ENCODE measurements at regions not wholly inside any gene's neighbourhood (a gene's known extent, or its start where the extent isn't known, plus 50 kb on each side); places are given as distances from the start of the nearest gene placed in this dataset.

GRCh38 chr4:187477224-187477623 lies 518.3 kb upstream of the ZFP42 start:
- Histone ChIP-seq H3F3A (ENCODE audit: low read depth) (no peaks in the 10 kb centered on the region), H3K9me3 (ENCODE audit: low read depth) (no peaks in the 10 kb centered on the region), H3K79me2 (ENCODE audit: low read depth) (no peaks in the 10 kb centered on the region), H2AFZ (replicated peaks) (no peak overlapping the region), H3K4me2 (no peak overlapping the region), H3K4me1 (no peaks in the 10 kb centered on the region), H3K27ac (no peak overlapping the region), H3K4me3 (no peak overlapping the region), H3K9ac (no peak overlapping the region), H3K36me3 (no peaks in the 10 kb centered on the region), H4K20me1 (ENCODE audit: low read depth) (no peaks in the 10 kb centered on the region), H3K27me3 (no peaks in the 10 kb centered on the region)
- Mint-ChIP-seq H3K27ac (no peak overlapping the region), H3K36me3 (no peaks in the 10 kb centered on the region), H3K9me3 (peaks cover 3% of the 10 kb centered on the region), H3K4me1 (no peaks in the 10 kb centered on the region), H3K27me3 (ENCODE audit: insufficient read depth, low read depth) (no peaks in the 10 kb centered on the region), H3K4me3 (no peak overlapping the region)
- no peak for DNase-seq (ENCODE audit: low spot score)
- TF ChIP-seq EZH2phosphoT487 (IDR thresholded peaks at IDR 0.05) (no peak), EZH2 (IDR thresholded peaks at IDR 0.05) (no peak)
- TF ChIP-seq, protein P1, sequence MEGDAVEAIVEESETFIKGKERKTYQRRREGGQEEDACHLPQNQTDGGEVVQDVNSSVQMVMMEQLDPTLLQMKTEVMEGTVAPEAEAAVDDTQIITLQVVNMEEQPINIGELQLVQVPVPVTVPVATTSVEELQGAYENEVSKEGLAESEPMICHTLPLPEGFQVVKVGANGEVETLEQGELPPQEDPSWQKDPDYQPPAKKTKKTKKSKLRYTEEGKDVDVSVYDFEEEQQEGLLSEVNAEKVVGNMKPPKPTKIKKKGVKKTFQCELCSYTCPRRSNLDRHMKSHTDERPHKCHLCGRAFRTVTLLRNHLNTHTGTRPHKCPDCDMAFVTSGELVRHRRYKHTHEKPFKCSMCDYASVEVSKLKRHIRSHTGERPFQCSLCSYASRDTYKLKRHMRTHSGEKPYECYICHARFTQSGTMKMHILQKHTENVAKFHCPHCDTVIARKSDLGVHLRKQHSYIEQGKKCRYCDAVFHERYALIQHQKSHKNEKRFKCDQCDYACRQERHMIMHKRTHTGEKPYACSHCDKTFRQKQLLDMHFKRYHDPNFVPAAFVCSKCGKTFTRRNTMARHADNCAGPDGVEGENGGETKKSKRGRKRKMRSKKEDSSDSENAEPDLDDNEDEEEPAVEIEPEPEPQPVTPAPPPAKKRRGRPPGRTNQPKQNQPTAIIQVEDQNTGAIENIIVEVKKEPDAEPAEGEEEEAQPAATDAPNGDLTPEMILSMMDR (IDR thresholded peaks at IDR 0.05): no peak

DNA sequence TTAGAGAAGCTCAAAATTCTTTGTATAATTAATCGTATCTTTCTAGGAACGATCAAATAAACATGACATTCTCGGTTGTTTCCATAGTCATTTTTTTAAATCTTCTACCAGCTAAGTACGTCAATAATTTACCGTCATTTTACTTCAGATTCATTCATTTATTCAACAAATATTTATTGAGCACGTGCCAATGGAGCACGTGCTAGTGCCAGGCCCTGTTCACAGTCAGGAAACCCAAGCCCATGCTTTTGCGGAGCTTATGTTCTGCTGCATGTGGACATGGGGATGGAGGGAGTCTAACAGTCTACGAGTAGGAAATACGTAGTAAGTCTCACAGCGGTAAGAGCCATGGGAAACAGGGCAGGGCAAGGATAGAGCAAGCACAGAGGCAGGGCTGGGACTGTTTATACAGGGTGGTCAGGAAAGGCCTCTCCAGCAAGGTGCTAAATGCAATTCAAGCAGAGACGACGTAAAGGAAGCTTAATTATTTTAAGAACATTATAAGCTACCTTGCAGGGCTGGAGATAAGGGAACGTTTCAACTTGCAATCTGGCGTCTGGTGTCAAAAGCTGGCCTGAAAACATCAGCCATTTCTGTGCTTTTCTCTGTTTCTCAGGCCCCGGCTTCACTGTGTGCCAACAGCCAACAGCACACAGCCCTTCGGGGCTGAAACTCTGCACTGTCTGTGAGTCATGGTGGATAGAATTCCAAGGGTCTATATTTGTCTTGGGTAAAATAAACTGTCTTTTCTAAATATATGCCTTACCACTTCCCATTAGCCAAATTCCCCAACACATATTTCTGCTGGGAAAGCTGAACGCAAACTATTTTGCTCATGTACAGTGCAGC lies 517.1 kb upstream of the ZFP42 start:
- Mint-ChIP-seq H3K4me1 (no peaks in the 10 kb centered on the region), H3K36me3 (no peaks in the 10 kb centered on the region), H3K27me3 (ENCODE audit: insufficient read depth, low read depth) (no peaks in the 10 kb centered on the region), H3K9me3 (peaks cover 3% of the 10 kb centered on the region), H3K4me3 (no peak overlapping the region), H3K27ac (peak overlapping the region; percentile 30)
- Histone ChIP-seq H3K4me3 (no peak overlapping the region), H3F3A (ENCODE audit: low read depth) (no peaks in the 10 kb centered on the region), H2AFZ (replicated peaks) (peak overlapping the region; percentile 6), H4K20me1 (ENCODE audit: low read depth) (no peaks in the 10 kb centered on the region), H3K4me1 (no peaks in the 10 kb centered on the region), H3K27me3 (no peaks in the 10 kb centered on the region), H3K36me3 (no peaks in the 10 kb centered on the region), H3K27ac (no peak overlapping the region), H3K9me3 (ENCODE audit: low read depth) (no peaks in the 10 kb centered on the region), H3K79me2 (ENCODE audit: low read depth) (no peaks in the 10 kb centered on the region), H3K4me2 (no peak overlapping the region), H3K9ac (no peak overlapping the region)
- no peak for DNase-seq (ENCODE audit: low spot score)
- TF ChIP-seq, protein P1 (IDR thresholded peaks at IDR 0.05): no peak
- TF ChIP-seq EZH2phosphoT487 (IDR thresholded peaks at IDR 0.05) (no peak), EZH2 (IDR thresholded peaks at IDR 0.05) (no peak)

DNA sequence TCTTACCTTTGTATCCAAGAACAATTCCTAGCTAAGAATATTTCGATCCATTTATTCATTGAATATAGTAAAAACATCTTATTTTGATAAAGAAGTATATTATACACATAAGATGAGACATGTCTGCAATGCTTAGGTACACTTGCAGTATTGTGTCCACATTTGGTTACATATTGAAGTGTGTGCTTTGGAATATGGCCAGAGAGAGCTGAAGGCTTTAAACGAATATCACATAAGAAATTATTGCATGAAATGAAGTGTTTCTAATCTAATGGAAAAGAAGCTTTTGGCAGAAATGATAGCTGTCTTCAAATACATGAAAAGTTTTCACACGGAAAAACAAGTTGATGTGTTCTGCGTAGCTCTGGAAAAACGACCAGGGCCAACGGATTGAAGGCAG lies 516.1 kb upstream of the ZFP42 start:
- H3K4me3 ChIP-seq: no peak overlapping the region
- no peak overlapping the region for H3K9ac ChIP-seq
- no peak overlapping the region for H3K4me3 Mint-ChIP-seq
- TF ChIP-seq, protein P1 (IDR thresholded peaks at IDR 0.05): no peak
- TF ChIP-seq EZH2phosphoT487 (IDR thresholded peaks at IDR 0.05): no peak
- TF ChIP-seq EZH2 (IDR thresholded peaks at IDR 0.05): no peak
- no peak overlapping the region for H2AFZ ChIP-seq (replicated peaks)
- no peaks in the 10 kb centered on the region for H3K4me1 ChIP-seq
- H3K36me3 ChIP-seq: no peaks in the 10 kb centered on the region
- H3K27me3 ChIP-seq: no peaks in the 10 kb centered on the region
- no peaks in the 10 kb centered on the region for H3K4me1 Mint-ChIP-seq
- H3K27ac Mint-ChIP-seq: no peak overlapping the region
- H3F3A ChIP-seq (ENCODE audit: low read depth): no peaks in the 10 kb centered on the region
- H3K9me3 Mint-ChIP-seq: peaks cover 3% of the 10 kb centered on the region
- no peaks in the 10 kb centered on the region for H4K20me1 ChIP-seq (ENCODE audit: low read depth)
- no peaks in the 10 kb centered on the region for H3K36me3 Mint-ChIP-seq
- DNase-seq (ENCODE audit: low spot score): no peak
- no peak overlapping the region for H3K4me2 ChIP-seq
- H3K9me3 ChIP-seq (ENCODE audit: low read depth): no peaks in the 10 kb centered on the region
- no peak overlapping the region for H3K27ac ChIP-seq
- no peaks in the 10 kb centered on the region for H3K79me2 ChIP-seq (ENCODE audit: low read depth)
- no peaks in the 10 kb centered on the region for H3K27me3 Mint-ChIP-seq (ENCODE audit: insufficient read depth, low read depth)

All from neural progenitor cell (in vitro differentiated cells).